Lower lobe of right lung (tissue), 2 donors: ENCODE measurements at regions not wholly inside any gene's neighbourhood (a gene's known extent, or its start where the extent isn't known, plus 50 kb on each side); places are given as distances from the start of the nearest gene placed in this dataset.

Source experiments
- ATAC-seq, 2 donors: fragments of 200-7000 bp; cut with Tn5 transposase; one replicate each; pipeline ENCODE4 v1.9.1; 2020 to 2022; ENCODE audit warnings: mild to moderate bottlenecking in 2 of 2, moderate library complexity in 2 of 2
- DNase-seq: peaks from one replicate; pipeline ENCODE4 v3.0.0-alpha.2; 2020
- H3K27ac ChIP-seq: fragments of 200-600 bp; one replicate; pipeline ENCODE4 v1.8.0; 2022
- H3K27me3 ChIP-seq: fragments of 200-600 bp; one replicate; pipeline ENCODE4 v1.8.0; 2022; ENCODE audit warnings: low read depth
- H3K36me3 ChIP-seq: fragments of 200-600 bp; one replicate; pipeline ENCODE4 v1.8.0; 2022; ENCODE audit warnings: mild to moderate bottlenecking
- H3K4me1 ChIP-seq: fragments of 200-600 bp; one replicate; pipeline ENCODE4 v1.8.0; 2022
- H3K4me3 ChIP-seq: fragments of 200-600 bp; one replicate; pipeline ENCODE4 v1.8.0; 2022; ENCODE audit warnings: mild to moderate bottlenecking
- H3K9me3 ChIP-seq: fragments of 200-600 bp; one replicate; pipeline ENCODE4 v1.8.0; 2022
- intact Hi-C: fragments of 100-400 bp; cut with DNase I; formaldehyde crosslinking; loops from one replicate; pipeline ENCODE4 v1.11.0; 2022
- TF ChIP-seq, protein P1 (sequence below): fragments of 200-600 bp; IDR thresholded peaks from one replicate; pipeline ENCODE4 v1.8.0; 2022; ENCODE audit warnings: antibody characterized with exemption, mild to moderate bottlenecking
- donor health status: DM: no; HTN: yes; CAD: no; lungs with severe emphysema.

DNA sequence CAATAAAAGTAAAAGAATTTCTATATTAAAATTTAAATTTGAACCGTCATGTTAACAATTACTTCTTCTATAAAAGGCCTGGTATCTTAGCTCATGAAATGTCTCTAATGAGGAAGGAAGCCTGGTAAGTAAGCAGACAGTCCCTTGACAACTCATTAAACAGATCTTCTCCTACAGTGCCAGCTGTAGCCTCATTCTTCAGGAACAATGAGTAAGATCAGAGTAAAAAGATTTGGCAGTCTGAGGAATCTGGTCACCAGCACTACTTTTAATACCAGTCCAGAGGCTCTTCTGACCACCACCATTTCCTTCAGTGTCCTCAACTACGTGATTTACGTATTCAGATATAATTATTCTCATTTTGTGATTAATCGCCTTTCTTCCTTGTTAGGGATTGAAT lies 955.0 kb upstream of the ALCAM start:
- no peaks in the 10 kb centered on the region for H3K36me3 ChIP-seq
- H3K27ac ChIP-seq = no peak overlapping the region
- TF ChIP-seq, protein P1, sequence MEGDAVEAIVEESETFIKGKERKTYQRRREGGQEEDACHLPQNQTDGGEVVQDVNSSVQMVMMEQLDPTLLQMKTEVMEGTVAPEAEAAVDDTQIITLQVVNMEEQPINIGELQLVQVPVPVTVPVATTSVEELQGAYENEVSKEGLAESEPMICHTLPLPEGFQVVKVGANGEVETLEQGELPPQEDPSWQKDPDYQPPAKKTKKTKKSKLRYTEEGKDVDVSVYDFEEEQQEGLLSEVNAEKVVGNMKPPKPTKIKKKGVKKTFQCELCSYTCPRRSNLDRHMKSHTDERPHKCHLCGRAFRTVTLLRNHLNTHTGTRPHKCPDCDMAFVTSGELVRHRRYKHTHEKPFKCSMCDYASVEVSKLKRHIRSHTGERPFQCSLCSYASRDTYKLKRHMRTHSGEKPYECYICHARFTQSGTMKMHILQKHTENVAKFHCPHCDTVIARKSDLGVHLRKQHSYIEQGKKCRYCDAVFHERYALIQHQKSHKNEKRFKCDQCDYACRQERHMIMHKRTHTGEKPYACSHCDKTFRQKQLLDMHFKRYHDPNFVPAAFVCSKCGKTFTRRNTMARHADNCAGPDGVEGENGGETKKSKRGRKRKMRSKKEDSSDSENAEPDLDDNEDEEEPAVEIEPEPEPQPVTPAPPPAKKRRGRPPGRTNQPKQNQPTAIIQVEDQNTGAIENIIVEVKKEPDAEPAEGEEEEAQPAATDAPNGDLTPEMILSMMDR = no peak
- H3K4me3 ChIP-seq = no peak overlapping the region
- no peaks in the 10 kb centered on the region for H3K27me3 ChIP-seq
- intact Hi-C loops = no loop called here
- H3K4me1 ChIP-seq = no peaks in the 10 kb centered on the region
- DNase-seq = no peak
- no peaks in the 10 kb centered on the region for H3K9me3 ChIP-seq
- no peak for ATAC-seq

GRCh38 chr3:104412608-104413580 lies 953.8 kb upstream of the ALCAM start:
- Histone ChIP-seq H3K27ac (no peak overlapping the region), H3K4me1 (no peaks in the 10 kb centered on the region), H3K4me3 (no peak overlapping the region), H3K27me3 (no peaks in the 10 kb centered on the region), H3K36me3 (no peaks in the 10 kb centered on the region), H3K9me3 (no peaks in the 10 kb centered on the region)
- intact Hi-C loops = no loop called here
- ATAC-seq = no peak
- DNase-seq = no peak
- TF ChIP-seq, protein P1 = no peak

GRCh38 chr3:104428337-104428925 lies 938.3 kb upstream of the ALCAM start:
- no peaks in the 10 kb centered on the region for H3K4me1 ChIP-seq
- no peaks in the 10 kb centered on the region for H3K9me3 ChIP-seq
- TF ChIP-seq, protein P1 = no peak
- DNase-seq (no peak), ATAC-seq (no peak)
- no peak overlapping the region for H3K27ac ChIP-seq
- intact Hi-C loops = no loop called here
- no peaks in the 10 kb centered on the region for H3K36me3 ChIP-seq
- no peak overlapping the region for H3K4me3 ChIP-seq
- no peaks in the 10 kb centered on the region for H3K27me3 ChIP-seq

DNA sequence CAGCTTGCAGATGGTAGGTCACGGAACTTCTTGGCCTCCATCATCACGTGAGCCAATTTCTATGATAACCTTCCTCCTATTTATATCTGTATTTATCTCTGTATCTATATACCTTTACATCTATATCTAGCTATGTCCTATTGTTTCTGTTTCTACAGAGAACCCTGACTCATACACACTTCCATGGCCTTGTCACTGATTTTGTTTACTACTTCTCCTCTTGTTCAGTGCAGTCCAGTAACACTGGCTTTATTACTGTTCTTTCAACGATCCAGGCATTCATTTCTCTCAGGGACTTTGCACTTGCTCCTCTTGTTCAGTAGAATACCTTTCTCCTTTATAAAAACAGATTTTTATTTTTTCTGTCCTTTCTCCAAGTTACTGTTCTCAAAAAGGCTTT lies 937.0 kb upstream of the ALCAM start:
- intact Hi-C loops = no loop called here
- ATAC-seq (no peak), DNase-seq (no peak)
- Histone ChIP-seq H3K9me3 (no peaks in the 10 kb centered on the region), H3K4me3 (no peak overlapping the region), H3K27me3 (no peaks in the 10 kb centered on the region), H3K4me1 (no peaks in the 10 kb centered on the region), H3K27ac (no peak overlapping the region), H3K36me3 (no peaks in the 10 kb centered on the region)
- TF ChIP-seq, protein P1 = no peak

DNA sequence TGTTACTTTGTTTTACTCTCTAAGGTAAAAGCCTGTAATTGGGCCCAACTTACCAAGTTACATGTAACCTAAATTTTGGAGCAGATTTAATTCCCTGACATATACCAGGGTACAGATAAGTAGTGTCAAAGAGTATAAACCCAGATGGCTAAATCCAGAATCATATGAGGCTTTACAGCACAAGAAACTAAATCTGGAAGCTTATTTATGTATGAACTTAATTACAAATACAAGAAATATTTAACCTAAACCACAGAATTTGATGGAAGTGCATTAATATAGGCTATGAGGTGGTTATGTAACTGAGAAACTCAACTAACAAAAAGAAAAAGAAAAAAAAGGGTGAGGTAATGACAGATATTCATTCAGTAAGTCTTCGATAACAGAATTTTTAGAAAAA lies 930.2 kb upstream of the ALCAM start:
- H3K9me3 ChIP-seq = no peaks in the 10 kb centered on the region
- DNase-seq (no peak), ATAC-seq (no peak)
- intact Hi-C loops = no loop called here
- TF ChIP-seq, protein P1 = no peak
- no peak overlapping the region for H3K27ac ChIP-seq
- no peaks in the 10 kb centered on the region for H3K4me1 ChIP-seq
- H3K4me3 ChIP-seq = no peak overlapping the region
- H3K36me3 ChIP-seq = no peaks in the 10 kb centered on the region
- no peaks in the 10 kb centered on the region for H3K27me3 ChIP-seq
